ENCODE measurements at regions not wholly inside any gene's neighbourhood (a gene's known extent, or its start where the extent isn't known, plus 50 kb on each side); places are given as distances from the start of the nearest gene placed in this dataset.

GRCh38 chr6:140130074-140130473 lies 755.6 kb upstream of the CITED2 start:
- no peak for TF ChIP-seq CTCF (IDR thresholded peaks at IDR 0.05)
- TF ChIP-seq ZFX (IDR thresholded peaks at IDR 0.05; ENCODE audit: borderline replicate concordance), result no peak
